Prostate gland (tissue), 2 donors: ENCODE measurements at regions not wholly inside any gene's neighbourhood (a gene's known extent, or its start where the extent isn't known, plus 50 kb on each side); places are given as distances from the start of the nearest gene placed in this dataset.

ENCODE experiments used
- CTCF ChIP-seq, 4 experiments: fragments of 200-600 bp in 2 of 4; fragments of 450-650 bp in 2 of 4; sonication (generic) in 2 of 4; IDR thresholded peaks; 1 replicate in 3 of 4; 2 replicates in 1 of 4; pipeline ENCODE4 v1.5.1; 2016 to 2019; ENCODE audit warnings: antibody characterized with exemption in 4 of 4, mild to moderate bottlenecking in 2 of 4, moderate library complexity in 2 of 4
- POLR2AphosphoS5 ChIP-seq: sonication (generic); formaldehyde crosslinking; IDR thresholded peaks from one replicate; pipeline ENCODE4 v1.6.1; 2017; ENCODE audit warnings: antibody characterized with exemption

DNA sequence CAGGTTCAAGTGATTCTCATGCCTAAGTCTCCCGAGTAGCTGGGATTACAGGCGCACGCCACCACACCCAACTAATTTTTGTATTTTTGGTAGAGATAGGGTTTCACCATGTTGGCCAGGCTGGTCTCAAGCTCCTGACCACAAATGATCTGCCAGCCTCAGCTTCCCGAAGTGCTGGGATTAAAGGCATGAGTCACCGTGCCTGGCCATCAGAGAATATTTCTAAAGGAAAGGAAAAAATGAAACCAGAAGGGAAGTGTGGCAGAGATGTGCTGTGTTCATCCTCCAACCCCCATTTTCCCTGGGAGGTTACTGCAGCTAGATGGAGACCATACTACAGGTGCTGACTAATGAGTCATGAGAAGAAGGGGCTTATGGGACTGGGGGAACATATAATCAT, 964.1 kb downstream of the TTLL7 start:
- TF ChIP-seq POLR2AphosphoS5 (no peak), CTCF (IDR thresholded peaks at IDR 0.05) (no peak)
